Testis (tissue), 2 donors: ENCODE measurements at regions not wholly inside any gene's neighbourhood (a gene's known extent, or its start where the extent isn't known, plus 50 kb on each side); places are given as distances from the start of the nearest gene placed in this dataset.
"Not testable (repeated sequence)": the region's sequence is repeated elsewhere in the genome, so short reads cannot be mapped to it uniquely, and the experiment has no call there.

Experiments
- DNase-seq: peaks from one replicate; pipeline ENCODE4 v3.0.0-alpha.2; 2019
- H3K27ac ChIP-seq, 2 donors: fragments of 200-600 bp; sonication (generic); one replicate each; pipeline ENCODE4 v1.5.1; 2019
- H3K27me3 ChIP-seq: fragments of 200-600 bp; sonication (generic); one replicate; pipeline ENCODE4 v1.5.1; 2019
- H3K36me3 ChIP-seq: fragments of 200-600 bp; sonication (generic); one replicate; pipeline ENCODE4 v1.5.1; 2017; ENCODE audit warnings: low read depth; ENCODE audit errors: missing control alignments
- H3K4me1 ChIP-seq: fragments of 200-600 bp; sonication (generic); one replicate; pipeline ENCODE4 v1.5.1; 2019
- H3K4me3 ChIP-seq, 2 donors: fragments of 200-600 bp; sonication (generic); one replicate each; pipeline ENCODE4 v1.5.1; 2017 to 2019
- H3K9me3 ChIP-seq: fragments of 200-600 bp; sonication (generic); one replicate; pipeline ENCODE4 v1.5.1; 2017
- POLR2A ChIP-seq: fragments of 450-650 bp; IDR thresholded peaks from one replicate; pipeline ENCODE4 v1.6.1; 2017; ENCODE audit warnings: antibody characterized with exemption, mild to moderate bottlenecking, moderate library complexity
- WGBS, 2 donors: methylation state at CpG; one replicate each; pipeline ENCODE4 v1.1.5; 2018; 5-methylcytosine and 5-hydroxymethylcytosine counted together
- intact Hi-C: fragments of 100-400 bp; cut with DNase I; formaldehyde crosslinking; loops from one replicate; pipeline ENCODE4 v1.15.1; 2023; ENCODE audit warnings: low total_unique reads
- TF ChIP-seq, protein P1 (sequence below), 3 experiments: fragments of 450-650 bp in 2 of 3; fragments of 200-600 bp in 1 of 3; sonication (generic) in 1 of 3; IDR thresholded peaks; one replicate each; pipeline ENCODE4 v1.5.1; 2016 to 2019; ENCODE audit warnings: antibody characterized with exemption in 3 of 3, mild to moderate bottlenecking in 2 of 3, moderate library complexity in 1 of 3

DNA sequence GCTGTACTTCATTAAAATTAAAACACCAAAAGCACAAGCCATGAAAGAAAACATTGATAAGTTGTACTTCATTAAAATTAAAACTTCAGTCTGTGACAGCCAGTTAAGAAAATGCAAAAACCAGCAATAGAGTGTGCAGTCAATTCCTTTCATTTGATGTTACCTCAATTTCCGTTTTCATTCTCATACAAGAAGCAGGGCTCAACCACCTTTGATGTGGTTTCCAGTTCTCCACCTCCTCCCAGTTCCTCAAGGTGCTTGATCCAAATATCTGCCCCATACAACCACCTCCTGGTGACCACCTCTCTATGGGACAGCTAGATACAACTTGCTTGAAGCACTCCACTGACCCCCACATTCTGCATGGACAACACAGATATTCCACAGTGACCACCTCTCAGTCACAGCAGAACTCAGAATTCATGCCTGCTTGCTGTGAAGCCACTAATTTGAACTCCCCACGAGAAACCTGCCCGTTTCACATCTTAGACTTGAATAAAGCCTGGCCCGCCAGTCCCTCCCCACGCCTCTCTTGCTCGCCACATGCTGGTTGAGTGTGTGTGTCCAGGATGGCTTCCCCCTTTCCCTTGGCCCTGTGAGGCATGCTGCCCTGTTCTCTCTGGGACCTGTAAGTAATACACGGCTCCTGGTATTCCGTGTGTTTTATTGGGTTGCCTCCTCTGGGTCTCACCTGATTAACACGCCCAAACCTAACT lies 66.1 kb downstream of the FAM50B start:
- no peaks in the 10 kb centered on the region for H3K9me3 ChIP-seq
- H3K4me1 ChIP-seq = peaks cover 25% of the 10 kb centered on the region
- no peak overlapping the region for H3K4me3 ChIP-seq
- no peaks in the 10 kb centered on the region for H3K27me3 ChIP-seq
- DNase-seq = no peak
- intact Hi-C loops = no loop called here
- no peaks in the 10 kb centered on the region for H3K36me3 ChIP-seq
- WGBS, 2 donors = 85 to 93% methylated on average over 9 of the region's 9 CpGs
- TF ChIP-seq POLR2A = no peak
- TF ChIP-seq, protein P1, sequence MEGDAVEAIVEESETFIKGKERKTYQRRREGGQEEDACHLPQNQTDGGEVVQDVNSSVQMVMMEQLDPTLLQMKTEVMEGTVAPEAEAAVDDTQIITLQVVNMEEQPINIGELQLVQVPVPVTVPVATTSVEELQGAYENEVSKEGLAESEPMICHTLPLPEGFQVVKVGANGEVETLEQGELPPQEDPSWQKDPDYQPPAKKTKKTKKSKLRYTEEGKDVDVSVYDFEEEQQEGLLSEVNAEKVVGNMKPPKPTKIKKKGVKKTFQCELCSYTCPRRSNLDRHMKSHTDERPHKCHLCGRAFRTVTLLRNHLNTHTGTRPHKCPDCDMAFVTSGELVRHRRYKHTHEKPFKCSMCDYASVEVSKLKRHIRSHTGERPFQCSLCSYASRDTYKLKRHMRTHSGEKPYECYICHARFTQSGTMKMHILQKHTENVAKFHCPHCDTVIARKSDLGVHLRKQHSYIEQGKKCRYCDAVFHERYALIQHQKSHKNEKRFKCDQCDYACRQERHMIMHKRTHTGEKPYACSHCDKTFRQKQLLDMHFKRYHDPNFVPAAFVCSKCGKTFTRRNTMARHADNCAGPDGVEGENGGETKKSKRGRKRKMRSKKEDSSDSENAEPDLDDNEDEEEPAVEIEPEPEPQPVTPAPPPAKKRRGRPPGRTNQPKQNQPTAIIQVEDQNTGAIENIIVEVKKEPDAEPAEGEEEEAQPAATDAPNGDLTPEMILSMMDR (IDR thresholded peaks at IDR 0.05) = no peak
- H3K27ac ChIP-seq = no peak overlapping the region

DNA sequence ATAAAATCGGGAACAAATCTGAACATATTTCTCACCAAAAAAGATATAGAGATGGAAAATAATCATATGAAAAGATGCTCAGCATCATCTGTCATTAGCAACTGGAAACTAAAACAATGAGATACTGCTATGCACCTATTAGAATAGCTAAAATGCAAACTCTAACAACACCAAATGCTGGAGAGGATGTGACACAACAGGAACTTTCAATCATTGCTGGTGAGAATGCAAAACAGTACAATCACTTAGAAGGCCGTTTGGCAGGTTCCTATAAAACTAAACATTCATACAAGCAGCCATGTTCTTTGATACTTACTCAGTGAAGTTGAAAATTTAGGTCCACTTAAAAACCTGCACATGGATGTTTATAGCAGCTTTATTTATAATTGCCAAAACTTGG lies 67.0 kb downstream of the FAM50B start:
- WGBS, 2 donors = 75 to 89% methylated on average over 2 of the region's 2 CpGs
- H3K36me3 ChIP-seq = no peaks in the 10 kb centered on the region
- TF ChIP-seq POLR2A = no peak
- TF ChIP-seq, protein P1 (IDR thresholded peaks at IDR 0.05) = no peak
- H3K27ac ChIP-seq = no peak overlapping the region
- H3K27me3 ChIP-seq = no peaks in the 10 kb centered on the region
- DNase-seq = no peak
- peaks cover 24% of the 10 kb centered on the region for H3K4me1 ChIP-seq
- intact Hi-C loops = no loop called here
- H3K4me3 ChIP-seq = no peak overlapping the region
- H3K9me3 ChIP-seq = no peaks in the 10 kb centered on the region

DNA sequence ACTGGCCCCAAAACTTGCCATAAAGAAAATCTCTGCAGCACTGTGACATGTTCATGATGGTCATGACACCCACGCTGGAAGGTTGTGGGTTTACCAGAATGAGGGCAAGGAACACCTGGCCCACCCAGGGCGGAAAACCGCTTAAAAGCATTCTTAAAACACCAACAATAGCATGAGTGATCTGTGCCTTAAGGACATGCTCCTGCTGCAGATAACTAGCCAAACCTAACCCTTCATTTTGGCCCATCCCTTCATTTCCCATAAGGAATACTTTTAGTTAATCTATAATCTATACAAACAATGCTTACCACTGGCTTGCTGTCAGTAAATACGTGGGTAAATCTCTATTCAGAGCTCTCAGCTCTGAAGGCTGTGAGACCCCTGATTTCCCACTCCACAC lies 67.6 kb downstream of the FAM50B start:
- H3K36me3 ChIP-seq, H3K4me3 ChIP-seq, DNase-seq, H3K27ac ChIP-seq, intact Hi-C loops, H3K9me3 ChIP-seq, H3K27me3 ChIP-seq: not testable (repeated sequence)
- peaks cover 18% of the 10 kb centered on the region for H3K4me1 ChIP-seq
- 72 to 100% methylated on average over 4 of the region's 4 CpGs for WGBS, 2 donors

DNA sequence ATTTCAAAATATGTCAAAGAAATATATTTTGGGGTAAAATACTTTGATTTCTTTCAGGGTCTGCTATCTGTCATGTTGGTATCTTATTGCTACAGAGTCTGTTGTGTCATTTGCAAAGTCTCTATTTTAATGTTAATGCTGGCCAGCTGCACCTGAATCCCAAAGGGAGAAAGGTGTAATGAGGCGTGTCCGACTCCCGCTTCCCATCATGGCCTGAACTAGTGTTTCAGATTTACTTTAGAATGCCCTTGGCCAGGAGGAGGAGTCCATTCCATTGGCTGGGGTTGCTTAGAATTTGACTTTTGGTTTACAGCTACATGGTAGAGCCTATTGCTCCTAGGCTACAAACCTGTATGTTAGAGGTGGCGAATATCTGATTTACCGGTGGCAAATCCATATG lies 69.3 kb downstream of the FAM50B start:
- no peak overlapping the region for H3K27ac ChIP-seq
- no peaks in the 10 kb centered on the region for H3K27me3 ChIP-seq
- DNase-seq = no peak
- no peaks in the 10 kb centered on the region for H3K36me3 ChIP-seq
- H3K4me1 ChIP-seq = peaks cover 3% of the 10 kb centered on the region
- no peaks in the 10 kb centered on the region for H3K9me3 ChIP-seq
- intact Hi-C loops = no loop called here
- WGBS, 2 donors = 88 to 97% methylated on average over 5 of the region's 5 CpGs
- H3K4me3 ChIP-seq = no peak overlapping the region
- TF ChIP-seq POLR2A = no peak
- TF ChIP-seq, protein P1 (IDR thresholded peaks at IDR 0.05) = no peak

DNA sequence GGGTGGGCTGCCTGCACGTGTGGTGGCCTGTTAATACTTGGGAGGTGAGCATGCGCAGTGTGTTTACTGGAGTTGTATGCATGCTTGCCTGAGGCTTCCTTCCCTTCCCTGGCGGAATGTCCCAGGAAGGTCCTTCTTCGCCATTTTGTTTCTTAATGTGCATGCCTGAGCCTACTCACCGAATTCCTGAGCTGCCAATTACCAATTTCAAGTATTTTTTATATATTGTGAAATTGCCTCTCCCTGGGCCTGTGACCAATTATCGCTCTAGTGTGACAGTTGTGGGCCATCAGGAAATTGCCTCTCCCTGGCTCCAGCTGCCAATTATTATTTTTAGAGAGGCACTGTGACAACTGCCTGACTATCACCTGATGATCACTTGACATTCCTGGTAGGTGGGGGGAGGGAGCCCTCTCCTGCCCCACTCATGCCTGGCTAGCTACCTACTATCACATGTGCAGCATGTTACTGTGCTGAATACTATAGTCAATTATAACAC lies 70.0 kb downstream of the FAM50B start:
- intact Hi-C loops = no loop called here
- Histone ChIP-seq H3K36me3 (no peaks in the 10 kb centered on the region), H3K4me1 (peaks cover 3% of the 10 kb centered on the region), H3K4me3 (no peak overlapping the region), H3K27me3 (no peaks in the 10 kb centered on the region), H3K9me3 (no peaks in the 10 kb centered on the region), H3K27ac (no peak overlapping the region)
- TF ChIP-seq, protein P1 (IDR thresholded peaks at IDR 0.05) = no peak
- TF ChIP-seq POLR2A = no peak
- no peak for DNase-seq
- 61 to 73% methylated on average over 6 of the region's 6 CpGs for WGBS, 2 donors
